Smooth muscle cell (in vitro differentiated cells): ENCODE measurements at regions not wholly inside any gene's neighbourhood (a gene's known extent, or its start where the extent isn't known, plus 50 kb on each side); places are given as distances from the start of the nearest gene placed in this dataset.
"Not testable (repeated sequence)": the region's sequence is repeated elsewhere in the genome, so short reads cannot be mapped to it uniquely, and the experiment has no call there.

ENCODE experiments used
- DNase-seq: peaks from one replicate; lab custom pipeline; 2025; ENCODE audit not compliant: unreplicated experiment; lab: John Stamatoyannopoulos, UW
- H2AFZ ChIP-seq: fragments of 200-600 bp; sonication (generic); 2 replicates; pipeline ENCODE4 v1.6.0; 2016; ENCODE audit warnings: antibody characterized with exemption, low read depth, mild to moderate bottlenecking
- H3F3A ChIP-seq: fragments of 200-600 bp; sonication (generic); 2 replicates; pipeline ENCODE4 v1.6.0; 2017; ENCODE audit warnings: antibody characterized with exemption, low read depth
- H3K27ac ChIP-seq: fragments of 200-600 bp; sonication (generic); 2 replicates; pipeline ENCODE4 v1.5.1; 2016; ENCODE audit warnings: low read depth, mild to moderate bottlenecking
- H3K27me3 ChIP-seq: fragments of 200-600 bp; sonication (generic); 2 replicates; pipeline ENCODE4 v1.6.1; 2016; ENCODE audit warnings: low read depth, mild to moderate bottlenecking
- H3K36me3 ChIP-seq: fragments of 200-600 bp; sonication (generic); 2 replicates; pipeline ENCODE4 v1.5.1; 2016; ENCODE audit warnings: low read depth
- H3K4me1 ChIP-seq: fragments of 200-600 bp; sonication (generic); 2 replicates; pipeline ENCODE4 v1.5.1; 2016; ENCODE audit warnings: low read depth
- H3K4me2 ChIP-seq: fragments of 200-600 bp; sonication (generic); 2 replicates; pipeline ENCODE4 v1.6.0; 2016; ENCODE audit warnings: mild to moderate bottlenecking
- H3K4me3 ChIP-seq: fragments of 200-600 bp; sonication (generic); 2 replicates; pipeline ENCODE4 v1.5.1; 2016; ENCODE audit warnings: mild to moderate bottlenecking
- H3K79me2 ChIP-seq: fragments of 200-600 bp; sonication (generic); 2 replicates; pipeline ENCODE4 v1.6.0; 2016; ENCODE audit warnings: low read depth, mild to moderate bottlenecking
- H3K9ac ChIP-seq: fragments of 200-600 bp; sonication (generic); 2 replicates; pipeline ENCODE4 v1.6.0; 2016; ENCODE audit warnings: low read depth
- H3K9me3 ChIP-seq: fragments of 200-600 bp; sonication (generic); replicated peaks from 2 replicates; pipeline ENCODE4 v1.5.1; 2016; ENCODE audit warnings: low read depth
- H4K20me1 ChIP-seq: fragments of 200-600 bp; sonication (generic); 2 replicates; pipeline ENCODE4 v1.6.0; 2016; ENCODE audit warnings: low read depth
- WGBS: methylation state at CpG from one replicate; pipeline ENCODE4 v1.1.7; 2016; ENCODE audit warnings: low lambda C conversion rate; 5-methylcytosine and 5-hydroxymethylcytosine counted together
- TF ChIP-seq, protein P1 (sequence below): fragments of 200-600 bp; sonication (generic); IDR thresholded peaks from 2 replicates; pipeline ENCODE4 v1.5.1; 2017; ENCODE audit warnings: borderline replicate concordance, mild to moderate bottlenecking, antibody characterized with exemption; ENCODE audit not compliant: insufficient read depth, poor library complexity, severe bottlenecking

DNA sequence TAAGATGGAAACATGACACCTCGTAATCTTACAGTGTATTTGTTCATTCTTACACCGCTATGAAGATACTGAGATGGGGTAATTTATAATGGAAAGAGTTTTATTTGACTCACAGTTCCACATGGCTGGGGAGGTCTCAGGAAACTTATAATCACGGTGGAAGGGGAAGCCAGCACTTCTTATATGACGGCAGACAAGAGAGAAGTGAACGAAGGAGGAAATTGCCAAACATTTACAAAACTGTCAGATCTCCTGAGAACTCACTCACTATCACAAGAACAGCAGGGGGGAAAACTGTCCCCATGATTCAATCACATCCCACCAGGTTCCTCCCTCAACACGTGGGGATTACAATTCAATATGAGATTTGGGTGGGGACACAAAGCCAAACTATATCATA, 282.3 kb downstream of the HGF start:
- H3K27me3 ChIP-seq = no peaks in the 10 kb centered on the region
- 86% methylated on average over 6 of the region's 6 CpGs for WGBS

DNA sequence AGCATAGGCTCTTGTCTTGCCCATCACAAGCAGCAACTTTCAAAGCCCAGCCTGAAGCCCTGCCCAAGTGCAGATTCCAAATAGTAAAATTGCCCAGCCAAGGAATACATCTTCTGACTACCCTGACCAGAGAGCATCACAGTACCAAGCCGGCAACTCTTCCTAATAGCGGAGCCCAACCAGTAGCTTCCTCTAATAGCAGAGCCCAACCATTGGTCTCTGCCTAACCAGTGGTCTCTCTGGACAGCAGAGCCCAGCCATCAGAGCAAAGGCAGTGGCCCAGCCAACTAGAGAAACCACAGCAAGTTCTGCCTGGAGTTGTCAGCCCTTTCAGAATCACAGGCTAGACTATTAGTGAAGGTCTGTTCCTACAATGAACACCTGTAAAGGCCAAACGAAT, 285.6 kb downstream of the HGF start:
- no peak overlapping the region for H3K4me3 ChIP-seq
- no peak overlapping the region for H3K27ac ChIP-seq
- H3F3A ChIP-seq = peaks cover 7% of the 10 kb centered on the region
- no peak overlapping the region for H2AFZ ChIP-seq
- H3K36me3 ChIP-seq = no peaks in the 10 kb centered on the region
- H3K4me1 ChIP-seq = no peaks in the 10 kb centered on the region
- no peak overlapping the region for H3K4me2 ChIP-seq
- no peak overlapping the region for H3K9ac ChIP-seq
- TF ChIP-seq, protein P1, sequence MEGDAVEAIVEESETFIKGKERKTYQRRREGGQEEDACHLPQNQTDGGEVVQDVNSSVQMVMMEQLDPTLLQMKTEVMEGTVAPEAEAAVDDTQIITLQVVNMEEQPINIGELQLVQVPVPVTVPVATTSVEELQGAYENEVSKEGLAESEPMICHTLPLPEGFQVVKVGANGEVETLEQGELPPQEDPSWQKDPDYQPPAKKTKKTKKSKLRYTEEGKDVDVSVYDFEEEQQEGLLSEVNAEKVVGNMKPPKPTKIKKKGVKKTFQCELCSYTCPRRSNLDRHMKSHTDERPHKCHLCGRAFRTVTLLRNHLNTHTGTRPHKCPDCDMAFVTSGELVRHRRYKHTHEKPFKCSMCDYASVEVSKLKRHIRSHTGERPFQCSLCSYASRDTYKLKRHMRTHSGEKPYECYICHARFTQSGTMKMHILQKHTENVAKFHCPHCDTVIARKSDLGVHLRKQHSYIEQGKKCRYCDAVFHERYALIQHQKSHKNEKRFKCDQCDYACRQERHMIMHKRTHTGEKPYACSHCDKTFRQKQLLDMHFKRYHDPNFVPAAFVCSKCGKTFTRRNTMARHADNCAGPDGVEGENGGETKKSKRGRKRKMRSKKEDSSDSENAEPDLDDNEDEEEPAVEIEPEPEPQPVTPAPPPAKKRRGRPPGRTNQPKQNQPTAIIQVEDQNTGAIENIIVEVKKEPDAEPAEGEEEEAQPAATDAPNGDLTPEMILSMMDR = no peak
- no peaks in the 10 kb centered on the region for H4K20me1 ChIP-seq
- DNase-seq = no peak
- no peaks in the 10 kb centered on the region for H3K79me2 ChIP-seq
- H3K27me3 ChIP-seq = no peaks in the 10 kb centered on the region
- H3K9me3 ChIP-seq = no peaks in the 10 kb centered on the region
- WGBS = 46% methylated on average over 3 of the region's 3 CpGs

More for the DNA sequence above, 282.3 kb downstream of the HGF start:
- TF ChIP-seq, protein P1 = no peak
- Histone ChIP-seq H3K4me3 (no peak overlapping the region), H2AFZ (no peak overlapping the region), H3K36me3 (no peaks in the 10 kb centered on the region), H4K20me1 (no peaks in the 10 kb centered on the region), H3K9ac (no peak overlapping the region), H3K9me3 (no peaks in the 10 kb centered on the region), H3F3A (peaks cover 7% of the 10 kb centered on the region), H3K27ac (no peak overlapping the region), H3K4me1 (no peaks in the 10 kb centered on the region), H3K4me2 (no peak overlapping the region), H3K79me2 (no peaks in the 10 kb centered on the region)
- DNase-seq = no peak

DNA sequence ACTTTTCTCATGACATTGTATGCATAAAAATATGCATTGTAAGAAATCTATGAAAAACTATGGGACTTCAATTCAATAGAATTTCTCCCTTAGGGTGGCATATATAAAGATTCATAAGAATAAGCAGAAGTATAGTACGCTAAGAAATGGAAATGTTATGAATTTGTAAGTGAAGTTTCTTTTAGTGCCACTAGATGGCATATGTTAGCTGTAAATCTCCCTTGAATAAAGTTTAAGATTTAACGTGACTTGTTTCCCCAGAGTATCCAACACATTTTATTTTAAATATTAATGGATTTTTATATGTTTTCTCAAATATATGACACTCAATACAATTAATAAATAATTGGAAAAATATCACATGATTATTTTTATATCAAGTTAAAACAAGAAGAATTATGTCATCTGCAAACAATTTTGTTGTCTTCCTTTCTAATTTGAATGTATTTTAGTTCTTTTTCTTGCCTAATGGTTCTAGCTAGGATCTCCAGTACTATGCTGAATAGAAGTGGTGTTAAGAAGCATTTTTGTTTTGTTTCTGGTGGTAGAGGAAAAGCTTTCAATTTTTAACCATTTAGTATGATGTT, 287.2 kb downstream of the HGF start:
- TF ChIP-seq, protein P1 = peak; percentile 64
- Histone ChIP-seq H3K4me1 (no peaks in the 10 kb centered on the region), H3K27ac (no peak overlapping the region), H2AFZ (no peak overlapping the region), H3K4me3 (no peak overlapping the region), H3K4me2 (no peak overlapping the region), H3K79me2 (no peaks in the 10 kb centered on the region), H3F3A (peaks cover 7% of the 10 kb centered on the region), H3K9me3 (no peaks in the 10 kb centered on the region), H3K36me3 (no peaks in the 10 kb centered on the region), H4K20me1 (no peaks in the 10 kb centered on the region), H3K9ac (no peak overlapping the region), H3K27me3 (no peaks in the 10 kb centered on the region)
- DNase-seq = no peak
- 12% methylated on average over 2 of the region's 2 CpGs for WGBS

DNA sequence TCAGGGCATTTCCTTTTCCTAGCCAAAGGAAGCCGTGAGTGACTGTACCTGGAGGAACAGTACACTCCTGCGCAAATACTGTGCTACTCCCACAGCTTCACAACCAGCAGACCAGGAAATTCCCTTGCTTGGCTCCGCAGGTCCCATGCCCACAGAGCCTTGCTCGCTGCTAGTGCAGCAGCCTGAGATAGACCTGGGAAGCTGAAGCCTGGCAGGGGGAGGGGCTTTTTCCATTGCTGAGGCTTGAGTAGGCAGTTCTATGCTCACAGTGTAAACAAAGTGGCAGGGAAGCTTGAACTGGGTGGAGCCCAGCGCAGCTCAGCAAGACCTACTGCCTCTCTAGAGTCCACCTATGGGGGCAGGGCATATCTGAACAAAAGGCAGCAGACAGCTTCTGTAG, 291.2 kb downstream of the HGF start:
- Histone ChIP-seq H3K9me3 (no peaks in the 10 kb centered on the region), H3K27me3 (no peaks in the 10 kb centered on the region), H3K79me2 (no peaks in the 10 kb centered on the region), H3K4me2 (no peak overlapping the region), H4K20me1 (no peaks in the 10 kb centered on the region), H3K9ac (no peak overlapping the region), H3F3A (no peaks in the 10 kb centered on the region), H2AFZ (no peak overlapping the region), H3K4me1 (no peaks in the 10 kb centered on the region), H3K4me3 (no peak overlapping the region), H3K27ac (no peak overlapping the region), H3K36me3 (no peaks in the 10 kb centered on the region)
- TF ChIP-seq, protein P1 = no peak
- no peak for DNase-seq
- WGBS = 86% methylated on average over 5 of the region's 5 CpGs

DNA sequence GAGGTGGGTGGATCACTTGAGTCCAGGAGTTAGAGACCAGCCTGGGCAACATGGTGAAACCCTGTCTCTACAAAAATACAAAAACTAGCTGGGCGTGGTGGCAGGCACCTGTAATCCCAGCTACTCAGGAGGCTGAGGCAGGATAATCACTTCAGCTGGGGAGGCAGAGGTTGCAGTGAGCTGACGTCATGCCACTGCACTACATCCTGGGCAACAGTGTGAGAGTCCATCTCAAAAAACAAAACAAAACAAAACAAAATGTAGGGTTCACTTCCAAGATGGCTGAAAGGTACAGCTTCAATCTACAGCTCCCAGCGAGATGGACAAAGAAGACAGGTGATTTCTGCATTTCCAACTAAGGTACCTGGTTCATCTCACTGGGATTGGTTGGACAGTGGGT, 291.6 kb downstream of the HGF start:
- not testable (repeated sequence) for DNase-seq, H3K4me3 ChIP-seq, H3K9me3 ChIP-seq, H4K20me1 ChIP-seq, H3F3A ChIP-seq, H3K36me3 ChIP-seq, H3K4me2 ChIP-seq, H3K4me1 ChIP-seq, H3K9ac ChIP-seq, H3K79me2 ChIP-seq, H2AFZ ChIP-seq, H3K27ac ChIP-seq, H3K27me3 ChIP-seq
- 92% methylated on average over 3 of the region's 3 CpGs for WGBS
